ENCODE measurements at regions not wholly inside any gene's neighbourhood (a gene's known extent, or its start where the extent isn't known, plus 50 kb on each side); places are given as distances from the start of the nearest gene placed in this dataset.

DNA sequence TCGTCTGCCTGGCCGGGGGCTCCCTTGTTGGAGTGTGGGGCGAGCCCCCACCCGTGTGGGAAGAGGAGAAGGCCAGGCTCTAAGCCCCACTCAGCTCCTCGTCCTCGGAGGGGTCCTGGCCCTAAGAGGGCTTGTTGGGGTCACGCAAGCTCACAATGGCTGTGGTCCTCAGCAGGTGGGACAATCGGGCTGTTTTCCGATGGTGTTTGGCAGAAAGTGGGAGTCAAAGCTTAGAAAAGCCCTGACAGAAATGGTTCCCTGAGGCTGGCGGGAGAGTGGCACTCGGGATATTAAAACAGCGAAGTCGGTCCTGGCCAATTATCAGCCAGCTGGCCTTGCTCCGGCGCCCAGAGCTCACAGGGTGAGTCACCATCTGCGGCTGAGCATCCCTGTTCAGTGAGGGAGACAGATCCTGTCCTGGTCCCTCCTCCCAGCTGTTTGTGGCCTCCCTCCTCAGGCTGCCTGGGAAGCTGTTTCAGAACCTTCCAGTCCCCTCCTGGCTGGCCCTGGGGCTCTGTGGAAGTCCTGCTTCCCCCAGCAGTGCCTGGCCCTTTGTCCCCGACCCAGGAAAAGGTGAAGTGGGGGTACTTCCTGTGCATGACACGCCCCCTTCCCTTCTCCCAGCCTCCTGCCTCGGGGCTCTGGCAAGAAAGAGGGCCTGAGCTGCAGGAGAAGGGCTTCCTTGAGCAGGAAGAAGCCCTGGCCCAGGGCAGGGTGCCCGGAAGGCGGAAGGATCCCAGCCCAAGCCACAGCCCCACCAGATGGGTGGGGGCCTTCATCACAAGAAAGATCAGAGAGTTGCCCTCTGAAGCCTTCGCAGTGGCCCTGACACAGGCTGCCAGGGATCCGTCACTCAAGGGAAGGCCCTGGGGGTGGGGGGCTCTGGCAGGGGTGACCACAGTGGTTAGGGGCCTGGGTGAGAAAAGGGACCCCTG lies 53.6 kb upstream of the BHLHE23 start:
- TF ChIP-seq, protein P1, sequence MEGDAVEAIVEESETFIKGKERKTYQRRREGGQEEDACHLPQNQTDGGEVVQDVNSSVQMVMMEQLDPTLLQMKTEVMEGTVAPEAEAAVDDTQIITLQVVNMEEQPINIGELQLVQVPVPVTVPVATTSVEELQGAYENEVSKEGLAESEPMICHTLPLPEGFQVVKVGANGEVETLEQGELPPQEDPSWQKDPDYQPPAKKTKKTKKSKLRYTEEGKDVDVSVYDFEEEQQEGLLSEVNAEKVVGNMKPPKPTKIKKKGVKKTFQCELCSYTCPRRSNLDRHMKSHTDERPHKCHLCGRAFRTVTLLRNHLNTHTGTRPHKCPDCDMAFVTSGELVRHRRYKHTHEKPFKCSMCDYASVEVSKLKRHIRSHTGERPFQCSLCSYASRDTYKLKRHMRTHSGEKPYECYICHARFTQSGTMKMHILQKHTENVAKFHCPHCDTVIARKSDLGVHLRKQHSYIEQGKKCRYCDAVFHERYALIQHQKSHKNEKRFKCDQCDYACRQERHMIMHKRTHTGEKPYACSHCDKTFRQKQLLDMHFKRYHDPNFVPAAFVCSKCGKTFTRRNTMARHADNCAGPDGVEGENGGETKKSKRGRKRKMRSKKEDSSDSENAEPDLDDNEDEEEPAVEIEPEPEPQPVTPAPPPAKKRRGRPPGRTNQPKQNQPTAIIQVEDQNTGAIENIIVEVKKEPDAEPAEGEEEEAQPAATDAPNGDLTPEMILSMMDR (IDR thresholded peaks at IDR 0.05) = no peak
- TF ChIP-seq, protein P2, sequence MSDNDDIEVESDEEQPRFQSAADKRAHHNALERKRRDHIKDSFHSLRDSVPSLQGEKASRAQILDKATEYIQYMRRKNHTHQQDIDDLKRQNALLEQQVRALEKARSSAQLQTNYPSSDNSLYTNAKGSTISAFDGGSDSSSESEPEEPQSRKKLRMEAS (IDR thresholded peaks at IDR 0.05; ENCODE audit: low read depth) = no peak
- TF ChIP-seq TEAD4 (IDR thresholded peaks at IDR 0.05; ENCODE audit: borderline replicate concordance, insufficient read depth) (no peak), SIN3A (IDR thresholded peaks at IDR 0.05; ENCODE audit: borderline replicate concordance, low read depth, low read length) (no peak)

All from SK-N-SH (cell line).